ENCODE measurements at regions not wholly inside any gene's neighbourhood (a gene's known extent, or its start where the extent isn't known, plus 50 kb on each side); places are given as distances from the start of the nearest gene placed in this dataset.
"Not testable (repeated sequence)": the region's sequence is repeated elsewhere in the genome, so short reads cannot be mapped to it uniquely, and the experiment has no call there.

DNA sequence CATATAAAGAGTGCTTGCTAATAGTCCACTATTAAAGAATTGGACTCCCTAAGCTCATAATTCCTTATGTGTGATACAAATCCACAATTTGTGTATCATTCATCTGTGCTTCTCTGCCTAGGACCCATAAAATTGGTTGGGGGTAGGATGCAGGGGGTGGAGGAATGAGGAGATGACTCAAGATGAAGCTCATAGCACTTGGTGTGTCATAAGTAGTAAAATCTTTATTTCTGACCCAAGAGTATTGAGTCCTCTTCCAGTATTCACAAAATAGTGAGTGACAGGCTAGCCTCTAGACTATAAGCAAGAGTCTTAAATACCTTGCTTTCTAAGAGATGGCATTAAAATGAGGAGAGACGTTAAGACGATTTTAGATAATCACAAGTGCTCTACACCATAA, 390.9 kb upstream of the CDH19 start:
- DNase-seq, result no peak

DNA sequence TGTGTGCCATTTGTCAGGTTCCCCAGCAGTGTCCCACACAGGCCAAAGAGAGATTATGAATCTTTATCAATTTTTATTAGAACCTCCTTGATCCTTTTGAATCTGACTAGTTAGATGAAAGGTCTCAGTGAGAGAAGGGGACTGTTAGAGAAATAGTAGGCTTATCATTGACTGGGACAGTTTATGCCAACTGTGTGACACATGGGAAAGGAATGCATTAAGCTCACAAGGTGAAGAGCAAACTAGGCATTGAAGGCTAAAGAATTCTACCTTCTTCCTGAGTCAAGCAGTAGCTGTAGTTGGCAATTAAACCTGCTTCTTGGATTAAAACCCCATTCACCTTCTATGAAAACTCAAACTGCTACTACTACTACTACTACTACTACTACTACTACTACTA, 389.6 kb upstream of the CDH19 start:
- no peak for DNase-seq

DNA sequence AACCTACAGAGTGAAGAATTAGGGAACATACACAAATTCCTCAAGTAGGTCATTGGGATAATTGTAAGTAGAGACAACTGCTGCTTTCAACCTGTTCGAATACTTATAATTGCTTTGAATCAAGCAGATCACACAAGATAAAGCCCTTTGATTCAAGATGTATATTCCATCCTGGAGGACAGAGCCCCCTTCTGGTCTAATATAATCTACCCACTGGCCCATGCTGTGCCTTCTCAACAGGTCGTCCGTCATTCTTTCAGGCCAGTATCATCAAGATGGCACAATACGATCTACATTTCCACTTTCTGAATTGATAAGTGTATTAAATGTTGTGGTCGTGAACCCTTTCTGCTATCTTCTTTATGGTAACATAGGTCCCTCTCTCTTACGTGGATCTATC, 387.0 kb upstream of the CDH19 start:
- no peak for DNase-seq

DNA sequence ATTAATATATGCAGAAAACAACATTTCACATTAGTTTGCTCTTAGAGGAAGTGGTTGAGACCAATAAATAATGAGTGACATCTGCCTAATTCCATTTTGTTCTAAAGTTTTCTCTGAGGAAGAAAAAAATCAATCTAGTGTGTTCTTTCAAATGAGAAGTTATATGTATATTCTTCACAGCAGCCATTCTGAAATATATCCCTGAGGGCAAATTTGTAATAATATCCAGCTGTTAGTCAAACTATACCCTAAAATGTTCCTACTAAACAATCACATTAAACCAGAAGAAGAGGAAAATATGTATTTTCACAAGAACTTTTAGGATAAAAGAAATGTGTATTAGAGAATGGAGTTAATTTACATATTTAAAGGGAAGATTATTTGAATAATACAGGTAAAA, 375.1 kb upstream of the CDH19 start:
- DNase-seq, result no peak

DNA sequence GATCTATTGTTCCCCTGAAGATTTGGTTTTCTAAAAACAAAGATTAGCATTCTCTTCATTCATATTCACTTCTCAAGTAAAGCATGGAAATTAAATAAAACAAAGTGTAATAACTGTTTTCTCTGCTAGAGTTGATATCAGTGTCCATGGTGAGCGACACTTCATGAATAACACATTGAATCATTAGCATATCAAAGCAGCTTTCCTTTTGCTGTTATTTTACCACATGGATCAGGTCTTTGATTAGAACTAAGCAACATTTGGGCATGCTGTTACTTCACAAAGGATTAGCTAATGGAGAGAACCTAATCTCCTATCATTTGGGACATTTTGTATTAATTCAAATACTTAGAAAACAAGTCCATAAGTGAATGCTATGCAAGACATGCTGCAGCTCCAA, 368.8 kb upstream of the CDH19 start:
- no peak for DNase-seq

DNA sequence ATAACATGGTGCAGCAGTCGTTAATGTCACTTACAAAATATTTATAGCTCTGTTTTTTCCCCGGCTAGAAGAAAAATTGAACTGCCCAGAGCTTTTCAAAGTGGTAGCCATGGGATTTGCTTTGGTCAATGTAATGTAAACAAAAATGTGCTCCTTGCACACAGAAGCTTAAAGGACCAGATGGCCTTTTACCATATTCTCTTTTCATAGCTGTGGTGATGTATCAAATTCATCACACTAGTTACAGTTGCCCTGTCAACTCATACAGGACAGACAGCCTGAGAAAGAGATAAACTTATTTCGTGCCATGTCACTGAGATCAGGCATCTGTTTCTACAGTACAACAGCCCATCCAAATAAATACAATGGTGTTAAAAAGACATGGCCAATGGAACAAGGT, 368.1 kb upstream of the CDH19 start:
- DNase-seq, result no peak

DNA sequence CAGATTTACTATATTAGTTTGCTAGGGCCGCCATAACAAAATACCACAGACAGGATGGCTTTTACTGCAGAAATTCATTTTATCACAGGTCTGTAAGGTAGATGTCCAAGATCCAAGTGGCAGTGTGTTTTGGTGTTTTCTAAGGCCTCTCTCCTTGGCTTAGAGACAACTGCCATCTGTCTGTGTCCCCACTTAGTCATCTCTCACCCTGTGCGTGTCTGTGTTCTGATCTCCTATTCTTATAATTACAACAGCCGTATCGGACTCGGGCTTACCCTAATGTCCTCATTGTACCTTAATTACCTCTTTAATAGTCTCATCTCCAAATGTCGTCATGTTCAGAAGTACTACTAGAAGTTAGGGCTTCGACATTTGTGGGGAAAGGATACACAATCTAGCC, 362.3 kb upstream of the CDH19 start:
- DNase-seq, result no peak

DNA sequence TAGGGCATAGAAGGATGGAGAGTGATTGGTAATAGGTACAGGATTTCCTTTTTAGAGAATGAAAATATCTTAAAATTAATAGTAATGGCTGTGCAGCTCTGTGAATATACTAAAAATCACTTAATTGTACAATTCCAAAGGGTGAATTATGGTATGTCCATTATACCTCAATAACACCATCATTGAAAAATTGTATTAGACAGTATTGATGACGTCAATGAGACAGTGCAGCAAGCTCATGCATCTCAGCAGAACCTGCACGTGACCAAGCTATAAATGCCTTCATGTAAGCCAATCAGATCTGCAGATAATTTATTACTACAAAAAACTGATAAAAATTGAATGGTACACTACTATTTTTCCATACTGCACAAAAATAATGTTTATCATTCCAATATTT, 354.4 kb upstream of the CDH19 start:
- no peak for DNase-seq

DNA sequence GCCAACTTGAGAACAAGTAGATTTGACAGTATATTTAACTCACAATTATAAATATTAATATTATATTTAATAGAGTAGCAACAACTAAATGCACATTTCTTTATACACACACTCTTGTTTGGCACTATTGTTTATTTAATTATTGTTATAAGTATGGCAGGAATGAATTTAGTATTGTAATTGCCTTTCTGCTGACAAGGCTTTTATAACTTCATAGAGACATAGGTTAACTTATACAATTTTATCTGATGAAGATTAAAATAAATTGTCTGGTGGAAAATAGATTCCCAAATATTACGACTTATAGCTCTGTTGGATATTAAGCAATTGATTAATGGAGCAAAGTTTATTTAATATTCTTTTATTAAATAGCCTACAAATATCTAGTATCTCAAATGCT, 347.9 kb upstream of the CDH19 start:
- DNase-seq, result no peak

DNA sequence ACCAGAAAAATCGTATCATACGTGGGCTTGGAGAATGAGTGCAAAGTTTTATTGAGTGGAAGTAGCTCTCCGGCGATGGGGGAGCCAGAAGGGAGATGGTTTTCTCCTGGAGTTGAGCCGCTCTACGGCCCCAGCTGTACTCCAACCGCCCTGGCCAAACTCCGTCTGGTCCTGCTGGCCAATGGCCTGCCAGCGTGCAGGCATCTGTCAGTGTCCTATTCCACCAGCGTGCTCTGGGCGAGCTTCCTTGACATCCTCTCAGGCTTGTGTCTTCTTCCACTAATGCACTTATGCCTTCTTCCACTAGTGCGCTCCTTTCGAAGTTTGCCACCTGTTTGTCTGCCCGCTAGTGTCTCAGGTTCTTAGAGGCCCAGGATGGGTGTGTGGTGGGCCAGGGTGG, 345.5 kb upstream of the CDH19 start:
- DNase-seq, result no peak

DNA sequence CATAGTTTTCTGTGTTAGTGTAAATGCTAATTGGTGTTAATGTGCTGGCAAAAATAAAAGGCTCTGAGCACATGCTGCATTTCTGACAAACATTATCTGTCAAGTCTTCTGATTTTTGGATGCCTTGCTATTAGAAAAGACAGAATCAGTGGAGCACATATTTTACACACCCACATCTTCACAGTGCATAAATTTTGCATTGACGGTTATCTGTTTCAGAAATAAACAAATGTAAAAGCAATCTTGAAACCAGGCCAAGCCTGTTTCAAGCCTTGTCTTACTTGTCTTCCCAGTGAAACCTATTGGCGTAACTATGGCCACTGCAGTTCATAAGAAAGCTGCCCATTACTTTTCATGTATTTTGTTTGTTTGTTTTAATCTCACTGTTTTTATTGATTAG, 333.7 kb upstream of the CDH19 start:
- no peak for DNase-seq

DNA sequence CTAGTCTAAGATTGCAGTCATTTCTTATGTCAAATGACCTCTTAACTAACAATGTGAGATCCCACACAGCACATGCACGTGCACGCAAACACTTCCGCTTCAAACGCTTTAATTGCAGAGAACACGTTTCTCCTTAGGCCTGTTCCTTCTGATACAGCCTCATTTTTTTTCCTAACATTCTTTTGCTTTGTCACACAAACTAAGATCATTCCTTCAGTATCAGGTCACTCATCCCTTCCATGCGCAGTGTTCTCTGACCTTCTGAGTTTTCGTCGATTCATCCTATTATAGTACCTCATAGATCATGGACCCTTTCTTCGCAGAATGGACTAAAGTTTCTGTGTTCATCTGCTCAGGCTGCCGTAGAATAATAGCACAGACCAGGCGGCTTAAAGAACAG, 327.1 kb upstream of the CDH19 start:
- no peak for DNase-seq

DNA sequence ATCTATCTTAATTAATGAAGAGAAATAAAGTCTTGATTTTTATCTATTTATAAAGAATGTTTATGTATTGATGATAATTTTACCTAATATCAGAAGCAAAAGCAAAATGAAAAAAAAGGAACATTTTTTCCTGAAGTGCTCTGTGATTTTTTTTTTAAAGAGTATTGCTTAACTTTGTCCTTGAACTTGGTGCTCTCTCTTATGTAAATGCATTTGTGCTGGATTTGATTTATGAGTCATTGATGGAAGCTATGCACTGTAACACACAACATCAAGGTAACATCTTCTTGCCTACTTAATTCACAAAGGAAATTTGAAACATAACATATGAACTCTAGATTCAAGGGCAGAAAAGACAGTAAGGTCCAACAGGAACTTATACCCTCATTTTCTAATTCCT, 312.9 kb upstream of the CDH19 start:
- DNase-seq, result no peak

DNA sequence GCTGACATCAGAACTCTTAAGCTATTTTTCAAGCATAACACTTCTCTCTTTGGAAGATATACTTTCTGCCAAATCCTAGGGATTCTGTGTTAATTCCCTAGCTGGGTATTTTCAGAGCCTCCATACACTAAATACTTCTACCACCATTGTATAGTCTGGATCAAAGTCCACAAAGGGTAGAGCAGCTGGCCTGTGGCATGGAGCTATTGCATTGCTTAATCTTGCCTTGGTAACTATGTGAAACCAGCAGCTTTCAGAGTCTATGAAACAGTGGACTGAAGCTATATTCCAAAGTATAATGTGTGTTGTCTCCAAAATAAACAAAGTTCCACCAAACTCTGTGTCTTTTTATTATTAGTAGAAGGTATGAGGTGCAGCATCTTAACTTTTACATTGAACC, 296.9 kb upstream of the CDH19 start:
- no peak for DNase-seq

DNA sequence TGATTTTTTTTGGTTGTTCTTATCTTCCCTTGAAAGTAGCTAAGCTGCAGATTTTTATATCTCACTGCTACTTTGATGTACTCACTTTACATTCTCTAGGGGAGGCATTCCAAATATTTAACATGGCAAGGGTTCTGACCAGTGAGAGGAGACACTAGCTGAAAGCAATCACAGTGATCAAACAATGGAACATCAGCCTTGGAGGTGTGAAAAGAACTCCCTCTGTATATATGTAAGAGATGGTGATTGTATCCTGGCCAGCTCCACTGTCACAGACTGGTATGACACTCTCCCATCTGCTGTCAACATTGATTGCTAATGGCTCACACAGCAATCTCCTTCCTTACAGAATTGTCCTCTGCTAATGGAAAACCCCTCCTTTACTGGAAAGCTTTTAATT, 291.7 kb upstream of the CDH19 start:
- DNase-seq, result no peak

DNA sequence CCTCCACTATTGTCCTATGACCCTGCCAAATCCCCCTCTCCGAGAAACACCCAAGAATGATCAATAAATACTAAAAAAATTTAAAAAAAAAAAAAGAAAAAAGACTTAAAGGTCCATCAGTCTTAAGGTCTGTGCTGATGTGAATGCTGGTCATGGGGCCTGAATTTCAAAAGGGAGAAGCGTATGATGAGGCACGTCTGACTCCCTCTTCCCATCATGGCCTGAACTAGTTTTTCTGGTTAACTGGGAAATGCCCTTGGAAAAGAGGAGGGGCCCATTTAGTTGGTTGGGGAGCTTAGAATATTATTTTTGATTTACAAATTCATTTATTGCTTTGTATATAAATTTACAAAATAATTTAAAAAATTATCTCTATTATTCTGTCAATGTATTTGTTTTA, 291.0 kb upstream of the CDH19 start:
- DNase-seq, result no peak

DNA sequence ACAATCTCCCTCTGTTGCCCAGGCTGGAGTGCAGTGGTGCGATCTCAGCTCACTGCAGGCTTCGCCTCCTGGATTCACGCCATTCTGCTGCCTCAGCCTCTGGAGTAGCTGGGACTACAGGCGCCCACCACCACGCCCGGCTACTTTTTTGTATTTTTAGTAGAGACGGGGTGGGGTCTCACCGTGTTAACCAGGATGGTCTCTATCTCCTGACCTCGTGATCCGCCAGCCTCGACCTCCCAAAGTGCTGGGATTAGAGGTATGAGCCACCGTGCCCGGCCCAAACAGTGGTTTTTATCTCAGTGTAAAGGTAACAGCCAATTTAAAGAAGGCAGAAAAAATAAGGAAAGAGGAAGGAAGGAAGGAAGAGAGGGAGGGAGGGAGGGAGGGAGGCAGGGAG, 288.5 kb upstream of the CDH19 start:
- not testable (repeated sequence) for DNase-seq

DNA sequence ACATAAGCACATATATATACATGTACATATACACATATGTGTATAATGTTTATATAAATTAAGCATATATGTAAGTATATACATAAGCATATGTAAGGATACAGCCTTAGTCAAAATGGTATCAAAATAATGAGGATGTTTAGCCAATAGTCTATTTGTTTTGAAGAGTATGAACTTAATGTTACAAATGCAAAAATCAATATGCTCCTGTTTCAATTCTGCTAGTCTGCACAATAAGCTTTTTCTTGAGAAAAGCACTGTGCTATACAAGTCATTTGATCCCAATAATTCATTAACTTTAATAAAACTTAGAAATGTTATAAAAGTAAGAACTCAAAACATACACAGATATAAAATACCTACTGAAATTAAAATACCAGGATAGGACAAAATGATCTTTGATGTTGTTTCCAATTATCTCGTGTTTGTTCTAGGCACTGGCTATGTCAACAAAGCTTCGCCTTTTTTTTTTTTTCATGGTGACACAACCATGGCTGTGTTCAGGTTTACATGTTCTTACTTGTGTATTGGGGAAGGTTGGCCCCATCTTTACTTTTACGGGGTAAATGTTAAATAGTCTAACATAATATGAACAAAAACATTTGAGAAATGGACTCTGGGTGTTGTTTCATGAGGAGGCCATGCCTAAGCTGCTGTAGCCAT, 271.1 kb upstream of the CDH19 start:
- no peak for DNase-seq

DNA sequence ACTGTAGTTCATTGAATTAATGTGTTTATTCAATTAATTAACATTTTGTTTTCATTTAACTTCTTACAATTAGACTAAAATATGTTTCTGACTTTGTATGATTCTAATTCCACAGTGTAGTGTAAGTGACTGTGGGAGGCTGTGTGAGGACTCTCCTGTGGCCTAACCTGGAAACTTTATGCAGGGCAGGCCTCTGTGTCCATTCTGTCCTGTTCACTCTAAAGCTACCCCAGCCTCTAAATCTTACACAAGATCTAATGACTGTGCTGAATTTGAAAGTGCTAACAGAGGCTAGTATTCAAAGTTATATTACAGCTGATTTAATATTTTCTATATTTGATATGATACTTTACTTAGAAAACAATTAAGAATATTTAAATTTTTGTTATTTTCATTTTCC, 270.5 kb upstream of the CDH19 start:
- no peak for DNase-seq

DNA sequence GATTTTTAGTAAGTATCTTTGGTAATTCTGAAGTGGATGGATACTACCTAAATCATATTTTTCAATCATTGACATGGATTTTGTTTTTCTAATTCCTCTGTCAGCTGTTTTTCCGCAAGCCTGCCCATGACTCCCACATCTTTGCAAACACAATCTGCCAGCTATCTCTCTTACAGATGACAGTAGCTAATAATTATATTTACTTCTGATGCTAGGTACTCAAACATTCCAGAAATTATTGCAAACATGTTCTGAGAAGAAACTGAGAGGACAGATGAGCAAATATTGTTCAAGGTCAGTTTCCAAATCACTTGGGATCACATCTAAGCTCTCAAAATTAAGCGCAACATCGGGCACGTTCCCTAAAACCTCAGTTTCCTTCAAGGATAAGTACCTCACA, 270.0 kb upstream of the CDH19 start:
- no peak for DNase-seq

DNA sequence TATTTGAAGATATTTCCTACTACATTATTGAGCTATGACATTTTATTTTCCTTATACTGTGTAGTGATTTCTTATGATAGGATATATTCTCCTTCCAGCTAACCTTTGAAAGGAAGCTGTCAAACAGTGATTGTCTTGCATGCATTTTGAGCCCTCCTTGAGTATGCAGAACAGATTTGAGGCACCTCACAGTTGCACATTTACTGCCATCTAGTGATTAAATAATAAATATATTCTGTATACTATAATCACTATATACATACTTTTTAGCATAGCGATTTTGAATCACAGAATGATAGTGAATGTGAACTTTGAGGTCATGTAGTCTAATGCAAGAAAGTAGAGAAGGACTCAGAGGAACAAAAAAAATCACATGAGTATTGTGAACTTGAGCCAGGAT, 268.4 kb upstream of the CDH19 start:
- DNase-seq, result no peak

DNA sequence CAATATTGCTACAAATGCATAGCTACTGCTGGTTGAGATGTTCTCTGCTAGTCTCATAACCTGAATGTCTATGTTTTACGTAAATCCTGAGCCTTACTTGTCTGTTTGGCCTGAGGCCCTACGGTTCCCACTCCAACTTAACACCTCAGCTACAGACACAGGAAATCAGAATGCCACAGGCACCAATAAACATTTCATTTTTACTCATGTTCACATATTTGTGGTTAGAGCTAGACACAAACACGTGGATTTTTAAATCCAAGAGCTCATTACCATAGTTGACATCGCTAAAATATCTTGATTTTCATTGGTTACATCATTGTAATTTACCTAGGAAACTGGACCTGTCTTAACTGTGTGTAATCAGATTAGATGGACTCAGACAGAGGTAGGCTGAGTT, 263.8 kb upstream of the CDH19 start:
- no peak for DNase-seq

DNA sequence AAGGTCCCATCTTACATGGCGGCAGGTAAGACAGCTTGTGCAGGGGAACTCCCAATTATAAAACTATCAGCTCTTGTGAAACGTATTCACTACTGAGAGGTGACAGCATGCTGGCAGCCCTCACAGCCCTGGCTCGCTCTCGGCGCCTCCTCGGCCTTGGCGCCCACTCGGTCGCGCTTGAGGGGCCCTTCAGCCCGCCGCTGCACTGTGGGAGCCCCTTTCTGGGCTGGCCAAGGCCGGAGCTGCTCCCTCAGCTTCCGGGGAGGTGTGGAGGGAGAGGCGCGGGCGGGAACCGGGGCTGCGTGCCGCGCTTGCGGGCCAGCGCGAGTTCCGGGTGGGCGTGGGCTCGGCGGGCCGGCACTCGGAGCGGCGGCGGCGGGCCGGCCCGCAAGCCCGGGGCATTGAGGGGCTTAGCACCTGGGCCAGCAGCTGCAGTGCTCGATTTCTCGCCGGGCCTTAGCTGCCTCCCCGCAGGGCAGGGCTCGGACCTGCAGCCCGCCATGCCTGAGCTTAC, 262.6 kb upstream of the CDH19 start:
- DNase-seq, result not testable (repeated sequence)

DNA sequence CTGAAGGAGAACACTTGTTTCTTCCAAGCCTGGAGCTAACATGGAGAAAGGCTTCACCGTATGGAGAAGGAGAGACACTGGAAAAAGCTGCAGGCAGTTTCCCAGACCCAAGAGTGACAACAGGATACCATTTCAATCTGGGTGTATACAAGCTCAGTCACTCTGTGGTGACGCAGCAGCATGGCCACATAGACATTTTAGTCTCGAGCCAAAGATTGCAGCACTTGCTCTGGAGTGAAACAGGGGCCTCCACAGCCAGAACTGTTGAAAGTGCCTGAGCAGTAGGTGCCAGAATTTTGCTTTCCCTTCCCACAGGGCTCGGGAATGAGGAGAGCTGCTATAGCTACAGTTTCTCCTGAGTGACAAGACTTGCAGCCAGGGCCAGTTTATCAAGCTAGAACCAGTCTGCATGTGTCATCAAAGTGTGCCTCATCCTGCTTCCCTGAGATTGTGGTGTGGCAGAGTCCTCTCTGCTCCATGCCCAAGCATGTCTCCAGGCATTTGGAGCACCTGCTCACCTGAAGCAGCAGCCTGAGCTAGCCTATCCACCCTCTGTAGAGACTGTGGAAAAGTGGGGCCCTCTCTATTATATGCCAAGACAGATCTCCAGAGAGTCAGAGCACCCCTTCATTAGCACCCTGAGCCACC, 234.6 kb upstream of the CDH19 start:
- no peak for DNase-seq

DNA sequence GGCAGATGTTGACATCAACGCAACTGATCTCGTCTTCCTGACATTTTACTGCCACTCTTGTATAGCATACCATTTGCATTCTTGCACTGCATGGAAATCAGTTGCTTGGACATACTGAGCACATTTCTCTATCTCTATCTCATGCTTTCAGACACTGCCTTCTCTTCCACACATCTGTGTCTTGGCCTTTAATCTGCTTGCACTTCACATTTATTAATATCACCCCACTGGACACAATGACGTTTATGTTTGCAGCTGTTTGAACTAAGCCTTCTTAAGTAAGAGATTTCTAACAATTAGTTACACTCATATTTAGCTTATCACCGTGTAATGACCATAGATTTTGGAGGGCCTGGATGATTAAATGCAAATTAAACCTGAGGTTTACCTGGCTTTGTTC, 229.8 kb upstream of the CDH19 start:
- no peak for DNase-seq

All from central memory CD4-positive, alpha-beta T cell (primary cell).